Neural cell (in vitro differentiated cells): ENCODE measurements at regions not wholly inside any gene's neighbourhood (a gene's known extent, or its start where the extent isn't known, plus 50 kb on each side); places are given as distances from the start of the nearest gene placed in this dataset.

ENCODE experiments used
- H2AFZ ChIP-seq: fragments of 200-600, 300-800 bp; sonication (generic), shearing (Covaris generic); 2 replicates; pipeline ENCODE4 v1.6.0; 2014; ENCODE audit warnings: low read depth, mild to moderate bottlenecking, antibody characterized with exemption, low read length, moderate library complexity
- H3F3A ChIP-seq: fragments of 200-600 bp; shearing (Covaris generic); 2 replicates; pipeline ENCODE4 v1.6.1; 2016; ENCODE audit warnings: mild to moderate bottlenecking, moderate library complexity, mixed read lengths, antibody characterized with exemption, low read length; ENCODE audit not compliant: insufficient read depth, poor library complexity, severe bottlenecking
- H3K27ac ChIP-seq: fragments of 200-600, 300-800 bp; sonication (generic), shearing (Covaris generic); 2 replicates; pipeline ENCODE4 v1.5.1; 2014; ENCODE audit warnings: mild to moderate bottlenecking, low read length, moderate library complexity
- H3K27me3 ChIP-seq: fragments of 300-800, 200-600 bp; sonication (generic), shearing (Covaris generic); 2 replicates; pipeline ENCODE4 v1.6.0; 2014; ENCODE audit warnings: mild to moderate bottlenecking, low read depth, low read length, moderate library complexity; ENCODE audit not compliant: insufficient read depth
- H3K36me3 ChIP-seq: fragments of 300-800, 200-600 bp; sonication (generic), shearing (Covaris generic); 2 replicates; pipeline ENCODE4 v1.5.1; 2014; ENCODE audit warnings: mild to moderate bottlenecking, antibody characterized with exemption, low read length, moderate library complexity; ENCODE audit not compliant: insufficient read depth
- H3K4me2 ChIP-seq: fragments of 300-800, 200-600 bp; sonication (generic), shearing (Covaris generic); 2 replicates; pipeline ENCODE4 v1.6.0; 2014; ENCODE audit warnings: mild to moderate bottlenecking, low read length
- H3K4me3 ChIP-seq: fragments of 300-800, 200-600 bp; sonication (generic), shearing (Covaris generic); 2 replicates; pipeline ENCODE4 v1.5.1; 2014; ENCODE audit warnings: mild to moderate bottlenecking, low read length, moderate library complexity
- H3K79me2 ChIP-seq: fragments of 200-600 bp; shearing (Covaris generic); replicated peaks from 2 replicates; pipeline ENCODE4 v1.6.0; 2014; ENCODE audit warnings: mild to moderate bottlenecking, low read length, moderate library complexity; ENCODE audit not compliant: insufficient read depth
- H3K9ac ChIP-seq: fragments of 300-800, 200-600 bp; sonication (generic), shearing (Covaris generic); 2 replicates; pipeline ENCODE4 v1.6.1; 2016; ENCODE audit warnings: mild to moderate bottlenecking, low read length, mixed read lengths
- H3K9me2 ChIP-seq: fragments of 200-600 bp; shearing (Covaris generic); 2 replicates; pipeline ENCODE4 v1.6.1; 2016; ENCODE audit warnings: mild to moderate bottlenecking, low read length, mixed read lengths; ENCODE audit not compliant: insufficient read depth
- H3K9me3 ChIP-seq: fragments of 200-600, 300-800 bp; sonication (generic), shearing (Covaris generic); 2 replicates; pipeline ENCODE4 v1.6.1; 2016; ENCODE audit warnings: mild to moderate bottlenecking, mixed run types, low read length, moderate library complexity, mixed read lengths
- H4K20me1 ChIP-seq: fragments of 200-600 bp; shearing (Covaris generic); 2 replicates; pipeline ENCODE4 v1.6.1; 2016; ENCODE audit warnings: mild to moderate bottlenecking, mixed run types; ENCODE audit not compliant: insufficient read depth
- EP300 ChIP-seq: fragments of 450-650 bp; conservative IDR thresholded peaks from 2 replicates; pipeline ENCODE4 v1.6.1; 2014; ENCODE audit warnings: antibody characterized with exemption, mild to moderate bottlenecking, moderate library complexity; ENCODE audit not compliant: poor library complexity, severe bottlenecking
- EZH2 ChIP-seq: fragments of 200-600, 300-800 bp; shearing (Covaris generic), sonication (generic); IDR thresholded peaks from 2 replicates; pipeline ENCODE4 v1.6.1; 2014; ENCODE audit warnings: antibody characterized with exemption, low read length, borderline replicate concordance, mild to moderate bottlenecking; ENCODE audit not compliant: insufficient read depth, poor library complexity, severe bottlenecking
- MXI1 ChIP-seq: fragments of 450-650 bp; conservative IDR thresholded peaks from 2 replicates; pipeline ENCODE4 v1.6.1; 2014; ENCODE audit warnings: antibody characterized with exemption, mild to moderate bottlenecking; ENCODE audit not compliant: poor library complexity, severe bottlenecking
- POLR2AphosphoS5 ChIP-seq: IDR thresholded peaks from 2 replicates; pipeline ENCODE4 v1.6.1; 2012
- RAD21 ChIP-seq: fragments of 450-650 bp; conservative IDR thresholded peaks from 2 replicates; pipeline ENCODE4 v1.6.1; 2014; ENCODE audit warnings: antibody characterized with exemption, mild to moderate bottlenecking, moderate library complexity
- REST ChIP-seq: IDR thresholded peaks from 2 replicates; pipeline ENCODE4 v1.6.1; 2012; ENCODE audit warnings: borderline replicate concordance
- SMC3 ChIP-seq: fragments of 450-650 bp; conservative IDR thresholded peaks from 2 replicates; pipeline ENCODE4 v1.6.1; 2014; ENCODE audit warnings: antibody characterized with exemption, mild to moderate bottlenecking, moderate library complexity; ENCODE audit not compliant: poor library complexity
- TAF1 ChIP-seq: IDR thresholded peaks from 2 replicates; pipeline ENCODE4 v1.6.1; 2012; ENCODE audit warnings: low read depth
- TF ChIP-seq, protein P1 (sequence below): fragments of 450-650 bp; IDR thresholded peaks from 2 replicates; pipeline ENCODE4 v1.5.1; 2014; ENCODE audit warnings: antibody characterized with exemption, mild to moderate bottlenecking, moderate library complexity; ENCODE audit not compliant: poor library complexity, severe bottlenecking

- Histone ChIP-seq H2AFZ (no peak overlapping the region), H3K9me3 (no peaks in the 10 kb centered on the region), H4K20me1 (no peaks in the 10 kb centered on the region), H3K79me2 (no peaks in the 10 kb centered on the region), H3K4me3 (no peak overlapping the region), H3K27me3 (no peaks in the 10 kb centered on the region), H3K4me2 (no peak overlapping the region), H3K9me2 (no peaks in the 10 kb centered on the region), H3K9ac (no peak overlapping the region), H3F3A (no peaks in the 10 kb centered on the region), H3K36me3 (no peaks in the 10 kb centered on the region), H3K27ac (no peak overlapping the region)
- TF ChIP-seq RAD21, result no peak
- no peak for TF ChIP-seq EZH2
- no peak for TF ChIP-seq SMC3
- TF ChIP-seq EP300, result no peak
- TF ChIP-seq MXI1, result no peak
- TF ChIP-seq REST, result no peak
- TF ChIP-seq TAF1, result no peak
- TF ChIP-seq, protein P1, sequence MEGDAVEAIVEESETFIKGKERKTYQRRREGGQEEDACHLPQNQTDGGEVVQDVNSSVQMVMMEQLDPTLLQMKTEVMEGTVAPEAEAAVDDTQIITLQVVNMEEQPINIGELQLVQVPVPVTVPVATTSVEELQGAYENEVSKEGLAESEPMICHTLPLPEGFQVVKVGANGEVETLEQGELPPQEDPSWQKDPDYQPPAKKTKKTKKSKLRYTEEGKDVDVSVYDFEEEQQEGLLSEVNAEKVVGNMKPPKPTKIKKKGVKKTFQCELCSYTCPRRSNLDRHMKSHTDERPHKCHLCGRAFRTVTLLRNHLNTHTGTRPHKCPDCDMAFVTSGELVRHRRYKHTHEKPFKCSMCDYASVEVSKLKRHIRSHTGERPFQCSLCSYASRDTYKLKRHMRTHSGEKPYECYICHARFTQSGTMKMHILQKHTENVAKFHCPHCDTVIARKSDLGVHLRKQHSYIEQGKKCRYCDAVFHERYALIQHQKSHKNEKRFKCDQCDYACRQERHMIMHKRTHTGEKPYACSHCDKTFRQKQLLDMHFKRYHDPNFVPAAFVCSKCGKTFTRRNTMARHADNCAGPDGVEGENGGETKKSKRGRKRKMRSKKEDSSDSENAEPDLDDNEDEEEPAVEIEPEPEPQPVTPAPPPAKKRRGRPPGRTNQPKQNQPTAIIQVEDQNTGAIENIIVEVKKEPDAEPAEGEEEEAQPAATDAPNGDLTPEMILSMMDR, result no peak
- no peak for TF ChIP-seq POLR2AphosphoS5
Measured at GRCh38 chr6:170041526-170041925, 249.4 kb downstream of the DLL1 start.

DNA sequence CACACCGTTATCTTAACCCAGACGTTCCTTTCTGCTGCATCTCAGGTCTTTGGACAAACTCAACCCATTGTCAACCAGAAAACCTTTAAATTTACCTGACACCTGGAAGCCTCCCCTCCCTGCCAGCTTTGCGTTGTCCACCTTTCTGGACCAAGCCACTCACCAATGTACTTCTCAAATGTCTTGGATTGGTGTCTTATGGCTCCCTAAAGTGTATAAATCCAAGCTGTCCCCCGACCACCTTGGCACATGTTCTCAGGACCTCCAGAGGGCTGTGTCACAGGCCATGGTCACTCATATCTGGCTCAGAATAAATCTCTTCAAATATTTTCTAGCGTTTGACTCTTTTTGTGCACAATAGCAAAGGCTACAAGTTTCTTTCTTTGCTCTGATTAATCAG lies 250.0 kb downstream of the DLL1 start:
- H3K27me3 ChIP-seq, result no peaks in the 10 kb centered on the region
- H3K4me2 ChIP-seq, result no peak overlapping the region
- no peaks in the 10 kb centered on the region for H3K79me2 ChIP-seq
- no peaks in the 10 kb centered on the region for H3K9me3 ChIP-seq
- no peak overlapping the region for H3K9ac ChIP-seq
- no peaks in the 10 kb centered on the region for H3F3A ChIP-seq
- TF ChIP-seq MXI1, result no peak
- TF ChIP-seq POLR2AphosphoS5, result no peak
- no peak for TF ChIP-seq RAD21
- no peak for TF ChIP-seq SMC3
- no peaks in the 10 kb centered on the region for H4K20me1 ChIP-seq
- H3K27ac ChIP-seq, result no peak overlapping the region
- H2AFZ ChIP-seq, result no peak overlapping the region
- H3K36me3 ChIP-seq, result no peaks in the 10 kb centered on the region
- no peaks in the 10 kb centered on the region for H3K9me2 ChIP-seq
- H3K4me3 ChIP-seq, result no peak overlapping the region

GRCh38 chr6:170040115-170040500 lies 250.8 kb downstream of the DLL1 start:
- Histone ChIP-seq H3K4me3 (no peak overlapping the region), H3K27ac (no peak overlapping the region), H3F3A (no peaks in the 10 kb centered on the region), H3K9ac (no peak overlapping the region), H3K36me3 (no peaks in the 10 kb centered on the region), H3K79me2 (no peaks in the 10 kb centered on the region), H3K27me3 (no peaks in the 10 kb centered on the region), H2AFZ (no peak overlapping the region), H3K4me2 (no peak overlapping the region), H3K9me3 (no peaks in the 10 kb centered on the region), H3K9me2 (no peaks in the 10 kb centered on the region), H4K20me1 (no peaks in the 10 kb centered on the region)
- no peak for TF ChIP-seq RAD21
- TF ChIP-seq EP300, result no peak
- TF ChIP-seq REST, result no peak
- TF ChIP-seq POLR2AphosphoS5, result no peak
- no peak for TF ChIP-seq MXI1
- no peak for TF ChIP-seq EZH2
- no peak for TF ChIP-seq SMC3
- TF ChIP-seq, protein P1, result no peak
- no peak for TF ChIP-seq TAF1
